Parathyroid adenoma (tissue), 2 donors: ENCODE measurements at regions not wholly inside any gene's neighbourhood (a gene's known extent, or its start where the extent isn't known, plus 50 kb on each side); places are given as distances from the start of the nearest gene placed in this dataset.
"Not testable (repeated sequence)": the region's sequence is repeated elsewhere in the genome, so short reads cannot be mapped to it uniquely, and the experiment has no call there.

Experiments
- H2AFZ ChIP-seq: fragments of 300-600 bp; sonication (generic); one replicate; pipeline ENCODE4 v1.7.0; 2017; ENCODE audit warnings: antibody characterized with exemption, mild to moderate bottlenecking
- H3K27ac ChIP-seq: fragments of 300-600 bp; sonication (generic); one replicate; pipeline ENCODE4 v1.7.0; 2017
- H3K27me3 ChIP-seq: fragments of 300-600 bp; sonication (generic); one replicate; pipeline ENCODE4 v1.7.0; 2017; ENCODE audit warnings: low read length; ENCODE audit not compliant: control insufficient read depth, insufficient read depth
- H3K36me3 ChIP-seq: fragments of 300-600 bp; sonication (generic); one replicate; pipeline ENCODE4 v1.7.0; 2017; ENCODE audit warnings: low read length; ENCODE audit not compliant: control insufficient read depth, insufficient read depth
- H3K4me1 ChIP-seq: fragments of 300-600 bp; sonication (generic); one replicate; pipeline ENCODE4 v1.7.0; 2017; ENCODE audit warnings: control low read depth
- H3K4me2 ChIP-seq: fragments of 300-600 bp; sonication (generic); one replicate; pipeline ENCODE4 v1.7.0; 2017; ENCODE audit warnings: low read length
- H3K4me3 ChIP-seq: fragments of 300-600 bp; sonication (generic); one replicate; pipeline ENCODE4 v1.7.0; 2017; ENCODE audit warnings: low read depth, low read length
- H3K79me2 ChIP-seq: fragments of 300-600 bp; sonication (generic); one replicate; pipeline ENCODE4 v1.7.0; 2017; ENCODE audit warnings: control low read depth
- H3K9ac ChIP-seq: fragments of 300-600 bp; sonication (generic); one replicate; pipeline ENCODE4 v1.7.0; 2017; ENCODE audit warnings: mild to moderate bottlenecking
- H3K9me3 ChIP-seq: fragments of 300-600 bp; sonication (generic); one replicate; pipeline ENCODE4 v1.7.0; 2017; ENCODE audit warnings: low read length; ENCODE audit not compliant: control insufficient read depth
- TF ChIP-seq, protein P1 (sequence below): fragments of 300-600 bp; sonication (generic); IDR thresholded peaks from one replicate; pipeline ENCODE4 v1.7.0; 2017; ENCODE audit warnings: antibody characterized with exemption, mild to moderate bottlenecking
- donor health status: primary hyperparathyroidism.

GRCh38 chr15:94864600-94864999 lies 633.2 kb downstream of the MCTP2 start:
- Histone ChIP-seq H3K4me1 (no peaks in the 10 kb centered on the region), H3K9me3 (no peaks in the 10 kb centered on the region), H3K4me2 (no peak overlapping the region), H3K79me2 (no peaks in the 10 kb centered on the region), H3K27ac (no peak overlapping the region), H2AFZ (no peak overlapping the region), H3K36me3 (no peaks in the 10 kb centered on the region), H3K27me3 (no peaks in the 10 kb centered on the region), H3K9ac (no peak overlapping the region), H3K4me3 (no peak overlapping the region)
- TF ChIP-seq, protein P1, sequence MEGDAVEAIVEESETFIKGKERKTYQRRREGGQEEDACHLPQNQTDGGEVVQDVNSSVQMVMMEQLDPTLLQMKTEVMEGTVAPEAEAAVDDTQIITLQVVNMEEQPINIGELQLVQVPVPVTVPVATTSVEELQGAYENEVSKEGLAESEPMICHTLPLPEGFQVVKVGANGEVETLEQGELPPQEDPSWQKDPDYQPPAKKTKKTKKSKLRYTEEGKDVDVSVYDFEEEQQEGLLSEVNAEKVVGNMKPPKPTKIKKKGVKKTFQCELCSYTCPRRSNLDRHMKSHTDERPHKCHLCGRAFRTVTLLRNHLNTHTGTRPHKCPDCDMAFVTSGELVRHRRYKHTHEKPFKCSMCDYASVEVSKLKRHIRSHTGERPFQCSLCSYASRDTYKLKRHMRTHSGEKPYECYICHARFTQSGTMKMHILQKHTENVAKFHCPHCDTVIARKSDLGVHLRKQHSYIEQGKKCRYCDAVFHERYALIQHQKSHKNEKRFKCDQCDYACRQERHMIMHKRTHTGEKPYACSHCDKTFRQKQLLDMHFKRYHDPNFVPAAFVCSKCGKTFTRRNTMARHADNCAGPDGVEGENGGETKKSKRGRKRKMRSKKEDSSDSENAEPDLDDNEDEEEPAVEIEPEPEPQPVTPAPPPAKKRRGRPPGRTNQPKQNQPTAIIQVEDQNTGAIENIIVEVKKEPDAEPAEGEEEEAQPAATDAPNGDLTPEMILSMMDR = no peak

DNA sequence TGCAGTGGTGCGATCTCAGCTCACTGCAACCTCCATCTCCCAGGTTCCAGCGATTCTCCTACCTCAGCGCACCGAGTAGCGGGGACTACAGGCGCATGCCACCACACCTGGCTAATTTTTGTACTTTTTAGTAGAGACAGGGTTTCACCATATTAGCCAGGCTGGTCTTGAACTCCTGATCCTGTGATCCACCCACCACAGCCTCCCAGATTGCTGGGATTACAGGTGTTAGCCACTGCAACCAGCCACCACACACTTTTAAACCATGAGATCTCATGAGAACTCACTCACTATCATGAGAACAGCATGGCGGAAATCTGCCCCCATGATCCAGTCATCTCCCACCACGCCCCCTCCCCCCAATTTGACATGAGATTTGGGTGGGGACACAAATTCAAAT lies 636.9 kb downstream of the MCTP2 start:
- H3K4me2 ChIP-seq, H3K4me3 ChIP-seq, H3K4me1 ChIP-seq, H2AFZ ChIP-seq, H3K9ac ChIP-seq, H3K79me2 ChIP-seq, H3K27ac ChIP-seq, H3K36me3 ChIP-seq, H3K9me3 ChIP-seq, H3K27me3 ChIP-seq: not testable (repeated sequence)

DNA sequence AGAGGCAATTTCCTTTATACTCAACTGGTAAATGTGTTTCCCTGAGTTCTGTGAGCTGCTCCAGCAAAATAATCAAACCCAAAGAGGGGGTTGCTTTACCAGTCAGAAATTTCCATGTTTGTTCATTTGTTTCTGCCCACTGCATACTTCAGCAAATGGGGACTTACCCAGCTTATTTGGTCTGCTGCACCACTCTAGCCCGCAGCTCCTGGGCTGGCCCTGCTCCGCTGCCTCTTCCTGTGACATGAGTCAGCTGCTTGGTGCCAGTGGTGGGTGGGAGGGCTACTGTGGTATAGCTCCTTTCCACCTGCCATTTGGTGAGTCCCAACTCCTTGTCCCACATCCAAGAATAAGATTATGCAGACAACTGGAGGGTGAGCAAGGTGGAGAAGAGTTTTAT lies 644.2 kb downstream of the MCTP2 start:
- H3K36me3 ChIP-seq = no peaks in the 10 kb centered on the region
- H3K27ac ChIP-seq = no peak overlapping the region
- H3K9me3 ChIP-seq = no peaks in the 10 kb centered on the region
- no peak overlapping the region for H2AFZ ChIP-seq
- H3K4me3 ChIP-seq = no peak overlapping the region
- TF ChIP-seq, protein P1 = no peak
- no peaks in the 10 kb centered on the region for H3K79me2 ChIP-seq
- H3K4me2 ChIP-seq = no peak overlapping the region
- no peaks in the 10 kb centered on the region for H3K27me3 ChIP-seq
- H3K9ac ChIP-seq = no peak overlapping the region
- H3K4me1 ChIP-seq = no peaks in the 10 kb centered on the region

GRCh38 chr15:94877833-94878232 lies 646.5 kb downstream of the MCTP2 start:
- TF ChIP-seq, protein P1 = no peak
- Histone ChIP-seq H3K9me3 (no peaks in the 10 kb centered on the region), H2AFZ (no peak overlapping the region), H3K27me3 (no peaks in the 10 kb centered on the region), H3K27ac (no peak overlapping the region), H3K4me3 (no peak overlapping the region), H3K36me3 (no peaks in the 10 kb centered on the region), H3K4me2 (no peak overlapping the region), H3K4me1 (no peaks in the 10 kb centered on the region), H3K9ac (no peak overlapping the region), H3K79me2 (no peaks in the 10 kb centered on the region)

DNA sequence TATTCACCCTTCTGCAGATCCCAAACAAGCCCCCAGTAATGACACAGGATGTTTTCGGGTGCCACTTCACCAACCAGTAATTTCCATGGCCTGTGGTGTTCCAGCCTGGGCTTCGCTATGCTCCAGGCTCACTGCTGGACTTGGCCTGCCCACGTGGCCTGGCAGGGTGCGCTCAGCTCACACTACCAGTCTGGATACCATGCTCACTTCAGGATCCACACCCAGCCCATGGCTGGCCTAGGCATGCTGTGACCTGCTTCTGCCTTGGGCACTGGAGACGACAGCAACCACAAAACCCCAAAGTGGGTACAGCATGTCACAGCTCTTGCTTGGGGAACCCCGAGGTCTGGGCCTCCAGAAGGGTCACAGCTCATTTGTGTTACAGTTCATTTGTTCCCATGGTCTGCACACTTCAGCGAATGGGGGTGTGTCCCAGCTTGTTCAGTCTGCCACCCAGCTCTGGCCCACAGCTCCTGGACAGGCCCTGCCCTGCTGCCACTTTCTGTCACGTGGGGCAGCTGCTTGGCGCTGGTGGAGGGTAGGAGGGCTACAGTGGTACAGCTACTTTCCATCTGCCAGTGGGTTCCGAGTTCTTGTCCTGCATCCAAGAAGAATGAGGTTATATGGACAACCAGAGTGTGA lies 650.8 kb downstream of the MCTP2 start:
- TF ChIP-seq, protein P1 = no peak
- Histone ChIP-seq H3K36me3 (no peaks in the 10 kb centered on the region), H3K9ac (no peak overlapping the region), H3K4me3 (no peak overlapping the region), H3K4me1 (no peaks in the 10 kb centered on the region), H3K27ac (no peak overlapping the region), H3K4me2 (no peak overlapping the region), H2AFZ (no peak overlapping the region), H3K27me3 (no peaks in the 10 kb centered on the region), H3K9me3 (no peaks in the 10 kb centered on the region), H3K79me2 (no peaks in the 10 kb centered on the region)
